ENCODE measurements at regions not wholly inside any gene's neighbourhood (a gene's known extent, or its start where the extent isn't known, plus 50 kb on each side); places are given as distances from the start of the nearest gene placed in this dataset.

GRCh38 chr20:12028771-12029170, 111.1 kb downstream of the BTBD3 start:
- H3K4me3 ChIP-seq (ENCODE audit: low read depth, low read length), result no peak overlapping the region
- H3K27me3 ChIP-seq (ENCODE audit: control insufficient read depth, insufficient read depth, low read length), result no peaks in the 10 kb centered on the region
- no peak for TF ChIP-seq CTCF (IDR thresholded peaks at IDR 0.05; ENCODE audit: insufficient read depth, low read length, poor library complexity, severe bottlenecking)
- no peaks in the 10 kb centered on the region for H3K36me3 ChIP-seq (ENCODE audit: control insufficient read depth, insufficient read depth, low read length)
- no peak for DNase-seq (ENCODE audit: low read depth)

- no peak for TF ChIP-seq CTCF (IDR thresholded peaks at IDR 0.05; ENCODE audit: insufficient read depth, low read length, poor library complexity, severe bottlenecking)
- no peaks in the 10 kb centered on the region for H3K36me3 ChIP-seq (ENCODE audit: control insufficient read depth, insufficient read depth, low read length)
- no peaks in the 10 kb centered on the region for H3K27me3 ChIP-seq (ENCODE audit: control insufficient read depth, insufficient read depth, low read length)
- no peak for DNase-seq (ENCODE audit: low read depth)
- H3K4me3 ChIP-seq (ENCODE audit: low read depth, low read length), result no peak overlapping the region
Measured at GRCh38 chr20:12030470-12030869, 112.8 kb downstream of the BTBD3 start.

GRCh38 chr20:12036142-12036541, 118.4 kb downstream of the BTBD3 start:
- Histone ChIP-seq H3K36me3 (ENCODE audit: control insufficient read depth, insufficient read depth, low read length) (no peaks in the 10 kb centered on the region), H3K4me3 (ENCODE audit: low read depth, low read length) (no peak overlapping the region), H3K27me3 (ENCODE audit: control insufficient read depth, insufficient read depth, low read length) (no peaks in the 10 kb centered on the region)
- no peak for DNase-seq (ENCODE audit: low read depth)
- TF ChIP-seq CTCF (IDR thresholded peaks at IDR 0.05; ENCODE audit: insufficient read depth, low read length, poor library complexity, severe bottlenecking), result no peak

GRCh38 chr20:12037521-12037920, 119.8 kb downstream of the BTBD3 start:
- Histone ChIP-seq H3K4me3 (ENCODE audit: low read depth, low read length) (no peak overlapping the region), H3K27me3 (ENCODE audit: control insufficient read depth, insufficient read depth, low read length) (no peaks in the 10 kb centered on the region), H3K36me3 (ENCODE audit: control insufficient read depth, insufficient read depth, low read length) (no peaks in the 10 kb centered on the region)
- TF ChIP-seq CTCF (IDR thresholded peaks at IDR 0.05; ENCODE audit: insufficient read depth, low read length, poor library complexity, severe bottlenecking), result no peak
- DNase-seq (ENCODE audit: low read depth), result no peak

GRCh38 chr20:12040261-12040660, 122.6 kb downstream of the BTBD3 start:
- no peaks in the 10 kb centered on the region for H3K36me3 ChIP-seq (ENCODE audit: control insufficient read depth, insufficient read depth, low read length)
- H3K27me3 ChIP-seq (ENCODE audit: control insufficient read depth, insufficient read depth, low read length), result no peaks in the 10 kb centered on the region
- DNase-seq (ENCODE audit: low read depth), result no peak
- no peak overlapping the region for H3K4me3 ChIP-seq (ENCODE audit: low read depth, low read length)
- TF ChIP-seq CTCF (IDR thresholded peaks at IDR 0.05; ENCODE audit: insufficient read depth, low read length, poor library complexity, severe bottlenecking), result no peak

GRCh38 chr20:12044969-12045368, 127.3 kb downstream of the BTBD3 start:
- H3K36me3 ChIP-seq (ENCODE audit: control insufficient read depth, insufficient read depth, low read length), result no peaks in the 10 kb centered on the region
- no peak overlapping the region for H3K4me3 ChIP-seq (ENCODE audit: low read depth, low read length)
- TF ChIP-seq CTCF (IDR thresholded peaks at IDR 0.05; ENCODE audit: insufficient read depth, low read length, poor library complexity, severe bottlenecking), result no peak
- no peak for DNase-seq (ENCODE audit: low read depth)
- no peaks in the 10 kb centered on the region for H3K27me3 ChIP-seq (ENCODE audit: control insufficient read depth, insufficient read depth, low read length)
